KMS-11 (cell line): ENCODE measurements at regions not wholly inside any gene's neighbourhood (a gene's known extent, or its start where the extent isn't known, plus 50 kb on each side); places are given as distances from the start of the nearest gene placed in this dataset.

ENCODE experiments used
- H2AFZ ChIP-seq: fragments of 200-600 bp; sonication (generic); 2 replicates; pipeline ENCODE4 v1.6.1; 2016; ENCODE audit warnings: antibody characterized with exemption, mixed run types, low read depth
- H3K27ac ChIP-seq: fragments of 200-600 bp; sonication (generic); 2 replicates; pipeline ENCODE4 v1.6.1; 2016; ENCODE audit warnings: mild to moderate bottlenecking, mixed run types
- H3K27me3 ChIP-seq: fragments of 200-600 bp; sonication (generic); 2 replicates; pipeline ENCODE4 v1.6.1; 2017; ENCODE audit warnings: mild to moderate bottlenecking, low read depth, mixed run types, moderate library complexity; ENCODE audit not compliant: insufficient read depth
- H3K36me3 ChIP-seq: fragments of 200-600 bp; sonication (generic); 2 replicates; pipeline ENCODE4 v1.6.1; 2017; ENCODE audit warnings: mild to moderate bottlenecking, mixed run types; ENCODE audit not compliant: insufficient read depth
- H3K4me1 ChIP-seq: fragments of 200-600 bp; sonication (generic); 2 replicates; pipeline ENCODE4 v1.6.1; 2016; ENCODE audit warnings: mild to moderate bottlenecking, low read depth, mixed run types; ENCODE audit not compliant: poor library complexity, severe bottlenecking
- H3K4me2 ChIP-seq: fragments of 200-600 bp; sonication (generic); 2 replicates; pipeline ENCODE4 v1.7.0; 2016; ENCODE audit warnings: mild to moderate bottlenecking, mixed run types
- H3K4me3 ChIP-seq: fragments of 200-600 bp; sonication (generic); IDR thresholded peaks from 2 replicates; pipeline ENCODE4 v1.6.1; 2017; ENCODE audit warnings: low read depth, low read length, mixed read lengths; ENCODE audit not compliant: insufficient read depth
- H3K79me2 ChIP-seq: fragments of 200-600 bp; sonication (generic); 2 replicates; pipeline ENCODE4 v1.6.1; 2016; ENCODE audit warnings: low read depth, mixed run types; ENCODE audit not compliant: insufficient read depth
- H3K9ac ChIP-seq: fragments of 200-600 bp; sonication (generic); 2 replicates; pipeline ENCODE4 v1.6.1; 2016; ENCODE audit warnings: mild to moderate bottlenecking, mixed run types
- H4K20me1 ChIP-seq: fragments of 200-600 bp; sonication (generic); 2 replicates; pipeline ENCODE4 v1.6.1; 2016; ENCODE audit warnings: mild to moderate bottlenecking, mixed run types; ENCODE audit not compliant: insufficient read depth
- TF ChIP-seq, protein P1 (sequence below): fragments of 200-600 bp; sonication (generic); conservative IDR thresholded peaks from 2 replicates; pipeline ENCODE4 v1.6.1; 2017; ENCODE audit warnings: low read depth, mild to moderate bottlenecking, antibody characterized with exemption, low read length, moderate library complexity, mixed read lengths

DNA sequence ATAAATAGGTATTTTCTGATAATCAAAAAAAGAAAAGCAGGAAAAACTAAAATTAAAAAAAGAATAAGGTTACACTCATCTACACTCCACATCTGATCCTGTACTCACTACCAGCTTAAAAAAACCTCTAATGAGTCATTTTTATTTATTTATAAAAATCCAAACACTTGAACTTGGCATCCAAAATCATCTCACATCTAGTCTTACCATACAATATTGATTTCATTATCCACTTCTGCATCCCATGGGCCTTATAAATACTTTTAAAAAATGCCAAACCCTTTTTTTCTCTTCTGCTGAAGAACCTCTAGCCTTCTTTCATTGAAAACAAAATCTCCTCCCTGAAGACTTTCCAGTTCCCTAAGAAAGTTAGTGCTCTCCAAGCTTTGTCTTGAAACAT is 109.7 kb downstream of the TMTC3 start:
- Histone ChIP-seq H2AFZ (no peak overlapping the region), H3K9ac (no peak overlapping the region), H3K79me2 (no peaks in the 10 kb centered on the region)

DNA sequence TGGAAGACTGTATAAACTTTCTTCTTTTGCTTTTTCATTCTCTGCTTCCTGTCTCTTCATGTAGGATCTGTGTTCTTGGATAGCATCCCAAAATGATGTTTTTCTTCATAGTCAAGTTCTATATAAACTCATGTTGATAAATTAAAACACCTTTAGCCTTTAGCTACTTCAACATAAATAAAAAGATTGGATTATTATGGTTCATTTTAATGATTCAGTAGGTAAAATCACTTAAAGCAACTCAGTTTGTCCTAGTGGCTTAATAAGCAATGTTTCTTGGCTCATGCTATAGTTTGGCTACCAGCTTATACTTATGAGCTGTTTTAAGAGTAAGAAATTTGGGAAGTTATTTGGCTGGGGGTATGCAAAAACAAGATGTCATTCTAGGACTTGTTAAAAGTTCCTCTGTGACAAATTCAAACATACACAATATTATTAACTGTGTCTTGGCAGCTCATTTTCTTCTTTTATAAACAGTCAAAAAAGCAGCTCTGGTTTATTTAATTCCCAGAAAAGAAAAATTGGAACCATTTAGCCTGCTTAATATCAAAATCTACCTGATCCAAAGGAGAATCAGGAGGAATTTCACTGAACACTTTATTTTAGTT is 111.4 kb downstream of the TMTC3 start:
- no peak overlapping the region for H3K4me3 ChIP-seq
- H3K4me2 ChIP-seq: no peak overlapping the region
- no peak overlapping the region for H3K27ac ChIP-seq
- no peak overlapping the region for H3K9ac ChIP-seq
- no peaks in the 10 kb centered on the region for H3K79me2 ChIP-seq
- no peaks in the 10 kb centered on the region for H3K36me3 ChIP-seq
- TF ChIP-seq, protein P1, sequence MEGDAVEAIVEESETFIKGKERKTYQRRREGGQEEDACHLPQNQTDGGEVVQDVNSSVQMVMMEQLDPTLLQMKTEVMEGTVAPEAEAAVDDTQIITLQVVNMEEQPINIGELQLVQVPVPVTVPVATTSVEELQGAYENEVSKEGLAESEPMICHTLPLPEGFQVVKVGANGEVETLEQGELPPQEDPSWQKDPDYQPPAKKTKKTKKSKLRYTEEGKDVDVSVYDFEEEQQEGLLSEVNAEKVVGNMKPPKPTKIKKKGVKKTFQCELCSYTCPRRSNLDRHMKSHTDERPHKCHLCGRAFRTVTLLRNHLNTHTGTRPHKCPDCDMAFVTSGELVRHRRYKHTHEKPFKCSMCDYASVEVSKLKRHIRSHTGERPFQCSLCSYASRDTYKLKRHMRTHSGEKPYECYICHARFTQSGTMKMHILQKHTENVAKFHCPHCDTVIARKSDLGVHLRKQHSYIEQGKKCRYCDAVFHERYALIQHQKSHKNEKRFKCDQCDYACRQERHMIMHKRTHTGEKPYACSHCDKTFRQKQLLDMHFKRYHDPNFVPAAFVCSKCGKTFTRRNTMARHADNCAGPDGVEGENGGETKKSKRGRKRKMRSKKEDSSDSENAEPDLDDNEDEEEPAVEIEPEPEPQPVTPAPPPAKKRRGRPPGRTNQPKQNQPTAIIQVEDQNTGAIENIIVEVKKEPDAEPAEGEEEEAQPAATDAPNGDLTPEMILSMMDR: no peak
- H2AFZ ChIP-seq: no peak overlapping the region
- no peaks in the 10 kb centered on the region for H4K20me1 ChIP-seq
- no peaks in the 10 kb centered on the region for H3K4me1 ChIP-seq
- no peaks in the 10 kb centered on the region for H3K27me3 ChIP-seq

More for the DNA sequence above, 109.7 kb downstream of the TMTC3 start:
- Histone ChIP-seq H3K4me2 (no peak overlapping the region), H3K27ac (no peak overlapping the region), H4K20me1 (no peaks in the 10 kb centered on the region), H3K36me3 (no peaks in the 10 kb centered on the region), H3K4me3 (no peak overlapping the region), H3K4me1 (no peaks in the 10 kb centered on the region), H3K27me3 (no peaks in the 10 kb centered on the region)
- TF ChIP-seq, protein P1: no peak

DNA sequence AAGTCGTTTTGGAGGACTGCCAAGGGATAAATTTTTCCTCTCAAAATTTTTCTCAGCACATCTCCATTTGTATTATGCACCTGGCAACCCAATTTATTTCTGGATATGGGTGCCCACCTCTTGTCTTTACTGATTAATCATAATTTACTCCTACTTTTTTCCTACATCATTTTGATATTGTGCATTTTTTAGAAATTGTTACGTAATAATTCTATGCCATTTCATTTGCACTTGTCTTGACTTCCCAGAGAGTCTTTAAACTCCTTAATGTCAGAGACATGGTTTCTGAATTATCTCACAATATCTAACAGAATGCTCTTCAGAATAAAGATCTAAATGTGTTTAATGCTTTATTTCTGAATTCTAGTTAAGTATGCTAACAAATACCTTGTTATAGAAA is 113.1 kb downstream of the TMTC3 start:
- Histone ChIP-seq H3K36me3 (no peaks in the 10 kb centered on the region), H3K4me2 (no peak overlapping the region), H3K79me2 (no peaks in the 10 kb centered on the region)

DNA sequence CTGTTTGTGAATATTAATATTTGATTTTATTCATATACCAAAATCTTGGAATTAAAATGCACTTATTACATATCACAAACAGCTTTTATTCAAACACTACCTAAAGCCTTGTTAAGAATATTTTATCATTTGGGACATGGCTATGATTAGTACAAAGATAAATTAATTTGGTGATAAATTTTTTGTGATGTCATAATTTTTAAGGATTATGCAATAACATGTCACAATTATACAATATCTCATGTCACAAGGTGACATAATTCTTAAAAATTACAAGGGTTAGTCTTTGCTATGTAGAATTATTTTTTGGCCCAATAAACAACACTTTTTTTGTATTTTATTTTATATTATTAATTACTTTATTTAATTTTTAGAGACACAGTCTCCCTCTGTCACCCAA is 113.7 kb downstream of the TMTC3 start:
- no peaks in the 10 kb centered on the region for H3K27me3 ChIP-seq
- H2AFZ ChIP-seq: no peak overlapping the region
- no peak overlapping the region for H3K27ac ChIP-seq
- H3K4me3 ChIP-seq: no peak overlapping the region
- TF ChIP-seq, protein P1: no peak
- H3K79me2 ChIP-seq: no peaks in the 10 kb centered on the region
- H3K4me2 ChIP-seq: no peak overlapping the region
- H3K36me3 ChIP-seq: no peaks in the 10 kb centered on the region
- no peak overlapping the region for H3K9ac ChIP-seq
- H4K20me1 ChIP-seq: no peaks in the 10 kb centered on the region
- no peaks in the 10 kb centered on the region for H3K4me1 ChIP-seq

More for the DNA sequence above, 113.1 kb downstream of the TMTC3 start:
- TF ChIP-seq, protein P1: no peak
- Histone ChIP-seq H3K27me3 (no peaks in the 10 kb centered on the region), H3K4me1 (no peaks in the 10 kb centered on the region), H3K9ac (no peak overlapping the region), H4K20me1 (no peaks in the 10 kb centered on the region), H3K4me3 (no peak overlapping the region), H2AFZ (no peak overlapping the region), H3K27ac (no peak overlapping the region)
